T47D (cell line): ENCODE measurements at regions not wholly inside any gene's neighbourhood (a gene's known extent, or its start where the extent isn't known, plus 50 kb on each side); places are given as distances from the start of the nearest gene placed in this dataset.
"Not testable (repeated sequence)": the region's sequence is repeated elsewhere in the genome, so short reads cannot be mapped to it uniquely, and the experiment has no call there.

Source experiments
- DNase-seq, 2 experiments: peaks; one replicate each; pipeline versions ENCODE4 v3.0.0 to v3.0.0-alpha.2; 2011 to 2012; ENCODE audit warnings: low read depth in 1 of 2, low spot score in 1 of 2
- JUND ChIP-seq: IDR thresholded peaks from 2 replicates; pipeline ENCODE4 v1.6.1; 2012; ENCODE audit warnings: low read depth
- in situ Hi-C: cut with HindIII; loops from 2 replicates; pipeline ENCODE4 v1.10.0; 2016; ENCODE audit warnings: low sequenced_read_pairs, low pct_unique_long_range_greater_than_20kb

- in situ Hi-C loops: no loop called here
- TF ChIP-seq JUND: no peak
- no peak for DNase-seq
These were observed 75.6 kb upstream of the SPRY4 start for GRCh38 chr5:142400415-142400814.

GRCh38 chr5:142399891-142400290 is 75.1 kb upstream of the SPRY4 start:
- no peak for TF ChIP-seq JUND
- no peak for DNase-seq
- in situ Hi-C loops: no loop called here

GRCh38 chr5:142398730-142399055 is 73.9 kb upstream of the SPRY4 start:
- in situ Hi-C loops: no loop called here
- TF ChIP-seq JUND: no peak
- DNase-seq: no peak

- in situ Hi-C loops, DNase-seq: not testable (repeated sequence)
These were observed 73.3 kb upstream of the SPRY4 start for GRCh38 chr5:142398011-142398729.

- DNase-seq: no peak
- TF ChIP-seq JUND: no peak
- in situ Hi-C loops: no loop called here
These were observed 72.4 kb upstream of the SPRY4 start for GRCh38 chr5:142397178-142397577.

- in situ Hi-C loops: no loop called here
- peak in 1 of 2 experiments; percentile 49 for DNase-seq
- no peak for TF ChIP-seq JUND
These were observed 71.7 kb upstream of the SPRY4 start for GRCh38 chr5:142396436-142397038.

GRCh38 chr5:142395334-142395733 is 70.5 kb upstream of the SPRY4 start:
- in situ Hi-C loops: no loop called here
- TF ChIP-seq JUND: no peak

GRCh38 chr5:142391058-142391845 is 66.4 kb upstream of the SPRY4 start:
- in situ Hi-C loops: no loop called here
- no peak for DNase-seq
- TF ChIP-seq JUND: no peak

More at GRCh38 chr5:142395334-142395733, 70.5 kb upstream of the SPRY4 start:
- no peak for DNase-seq

- in situ Hi-C loops: no loop called here
- TF ChIP-seq JUND: no peak
These were observed 65.5 kb upstream of the SPRY4 start for GRCh38 chr5:142390334-142390733.

GRCh38 chr5:142388696-142389095 is 63.9 kb upstream of the SPRY4 start:
- in situ Hi-C loops: no loop called here
- TF ChIP-seq JUND: no peak
- no peak for DNase-seq

More at GRCh38 chr5:142390334-142390733, 65.5 kb upstream of the SPRY4 start:
- DNase-seq: no peak

GRCh38 chr5:142387024-142387682 is 62.3 kb upstream of the SPRY4 start:
- peak in 1 of 2 experiments; percentile 40 for DNase-seq
- in situ Hi-C loops: no loop called here
- no peak for TF ChIP-seq JUND

- no peak for TF ChIP-seq JUND
- in situ Hi-C loops: no loop called here
- peak in 1 of 2 experiments; percentile 30 for DNase-seq
These were observed 61.6 kb upstream of the SPRY4 start for GRCh38 chr5:142386137-142387023.
